ENCODE measurements at regions not wholly inside any gene's neighbourhood (a gene's known extent, or its start where the extent isn't known, plus 50 kb on each side); places are given as distances from the start of the nearest gene placed in this dataset.

GRCh38 chr7:26520483-26520882, 228.8 kb downstream of the SNX10 start:
- DNase-seq: no peak

- DNase-seq: no peak
These were observed 231.0 kb downstream of the SNX10 start for GRCh38 chr7:26522633-26523032.

GRCh38 chr7:26525398-26526264, 234.0 kb downstream of the SNX10 start:
- DNase-seq: peak; percentile 46

GRCh38 chr7:26526265-26526587, 234.6 kb downstream of the SNX10 start:
- no peak for DNase-seq

GRCh38 chr7:26531926-26532325, 240.3 kb downstream of the SNX10 start:
- no peak for DNase-seq

- DNase-seq: no peak
These were observed 240.8 kb downstream of the SNX10 start for GRCh38 chr7:26532471-26532870.

GRCh38 chr7:26533217-26533616, 241.6 kb downstream of the SNX10 start:
- DNase-seq: no peak

GRCh38 chr7:26534649-26535482, 243.2 kb downstream of the SNX10 start:
- DNase-seq: no peak

- DNase-seq: no peak
These were observed 243.9 kb downstream of the SNX10 start for GRCh38 chr7:26535483-26536007.

- no peak for DNase-seq
These were observed 246.6 kb downstream of the SNX10 start for GRCh38 chr7:26538216-26538615.

GRCh38 chr7:26538689-26539088, 247.0 kb downstream of the SNX10 start:
- no peak for DNase-seq

- no peak for DNase-seq
These were observed 251.7 kb downstream of the SNX10 start for GRCh38 chr7:26543340-26543739.

GRCh38 chr7:26543951-26544350, 252.3 kb downstream of the SNX10 start:
- no peak for DNase-seq

GRCh38 chr7:26546508-26547053, 254.9 kb downstream of the SNX10 start:
- DNase-seq: no peak

GRCh38 chr7:26547156-26547555, 255.5 kb downstream of the SNX10 start:
- no peak for DNase-seq

GRCh38 chr7:26549281-26549944, 257.8 kb downstream of the SNX10 start:
- DNase-seq: peak; percentile 47

- DNase-seq: no peak
These were observed 258.8 kb downstream of the SNX10 start for GRCh38 chr7:26550492-26550891.

GRCh38 chr7:26551740-26552139, 260.1 kb downstream of the SNX10 start:
- DNase-seq: no peak

GRCh38 chr7:26553128-26553527, 261.5 kb downstream of the SNX10 start:
- no peak for DNase-seq

- no peak for DNase-seq
These were observed 261.9 kb downstream of the SNX10 start for GRCh38 chr7:26553582-26553981.

- no peak for DNase-seq
These were observed 263.3 kb downstream of the SNX10 start for GRCh38 chr7:26554952-26555351.

GRCh38 chr7:26556061-26556881, 264.6 kb downstream of the SNX10 start:
- DNase-seq: no peak

Data from NCI-H2029 treated with DMSO at 0.1 percent for 48 hours (cell line).